HEK293T (cell line): ENCODE measurements at regions not wholly inside any gene's neighbourhood (a gene's known extent, or its start where the extent isn't known, plus 50 kb on each side); places are given as distances from the start of the nearest gene placed in this dataset.

Experiments
- CTCF ChIA-PET: fragments of 350-600 bp; formaldehyde crosslinking; extraction: SDS; loops from one replicate; lab custom pipeline; 2021; ENCODE audit warnings: antibody characterized with exemption, inconsistent platforms; lab: Yijun Ruan, JAX
- POLR2A ChIA-PET: fragments of 350-600 bp; formaldehyde crosslinking; extraction: SDS; loops from one replicate; lab custom pipeline; 2020; ENCODE audit warnings: antibody characterized with exemption, inconsistent platforms; lab: Yijun Ruan, JAX
- DNase-seq: peaks from one replicate; pipeline ENCODE4 v3.0.0; 2012; ENCODE audit warnings: mixed read lengths; ENCODE audit errors: extremely low spot score
- ARNT ChIP-seq: fragments of 450-650 bp; IDR thresholded peaks from 2 replicates; pipeline ENCODE4 v1.6.1; 2017; ENCODE audit warnings: mild to moderate bottlenecking
- BHLHE40 ChIP-seq: fragments of 450-650 bp; IDR thresholded peaks from 2 replicates; pipeline ENCODE4 v1.6.1; 2016; ENCODE audit warnings: mild to moderate bottlenecking, moderate library complexity, borderline replicate concordance
- CTBP1 ChIP-seq: fragments of 450-650 bp; IDR thresholded peaks from 2 replicates; pipeline ENCODE4 v1.6.1; 2016; ENCODE audit warnings: borderline replicate concordance
- ELF4 ChIP-seq: fragments of 450-650 bp; IDR thresholded peaks from 2 replicates; pipeline ENCODE4 v1.6.1; 2017; ENCODE audit warnings: antibody characterized with exemption
- FOXA1 ChIP-seq: fragments of 450-650 bp; IDR thresholded peaks from 2 replicates; pipeline ENCODE4 v1.6.1; 2016; ENCODE audit warnings: mild to moderate bottlenecking
- FOXK2 ChIP-seq: fragments of 450-650 bp; IDR thresholded peaks from 2 replicates; pipeline ENCODE4 v1.6.1; 2016; ENCODE audit warnings: mild to moderate bottlenecking
- FOXM1 ChIP-seq: fragments of 450-650 bp; IDR thresholded peaks from 2 replicates; pipeline ENCODE4 v1.6.1; 2017; ENCODE audit warnings: mild to moderate bottlenecking, borderline replicate concordance
- HDGF ChIP-seq: fragments of 450-650 bp; IDR thresholded peaks from 2 replicates; pipeline ENCODE4 v1.6.1; 2017; ENCODE audit warnings: antibody characterized with exemption, borderline replicate concordance
- L3MBTL2 ChIP-seq: fragments of 450-650 bp; conservative IDR thresholded peaks from 2 replicates; pipeline ENCODE4 v1.6.1; 2016; ENCODE audit warnings: mild to moderate bottlenecking
- LEF1 ChIP-seq: fragments of 450-650 bp; IDR thresholded peaks from 2 replicates; pipeline ENCODE4 v1.6.1; 2017; ENCODE audit warnings: mild to moderate bottlenecking, borderline replicate concordance
- NFRKB ChIP-seq: fragments of 450-650 bp; IDR thresholded peaks from 2 replicates; pipeline ENCODE4 v1.6.1; 2016; ENCODE audit warnings: mild to moderate bottlenecking, moderate library complexity
- PKNOX1 ChIP-seq: fragments of 450-650 bp; IDR thresholded peaks from 2 replicates; pipeline ENCODE4 v1.6.1; 2016
- SP1 ChIP-seq: fragments of 450-650 bp; IDR thresholded peaks from 2 replicates; pipeline ENCODE4 v1.6.1; 2017
- SUZ12 ChIP-seq: fragments of 450-650 bp; IDR thresholded peaks from 2 replicates; pipeline ENCODE4 v1.6.1; 2016; ENCODE audit warnings: mild to moderate bottlenecking
- TARDBP ChIP-seq: fragments of 450-650 bp; IDR thresholded peaks from 2 replicates; pipeline ENCODE4 v1.6.1; 2016
- ZNF384 ChIP-seq: fragments of 450-650 bp; IDR thresholded peaks from 2 replicates; pipeline ENCODE4 v1.6.1; 2016

DNA sequence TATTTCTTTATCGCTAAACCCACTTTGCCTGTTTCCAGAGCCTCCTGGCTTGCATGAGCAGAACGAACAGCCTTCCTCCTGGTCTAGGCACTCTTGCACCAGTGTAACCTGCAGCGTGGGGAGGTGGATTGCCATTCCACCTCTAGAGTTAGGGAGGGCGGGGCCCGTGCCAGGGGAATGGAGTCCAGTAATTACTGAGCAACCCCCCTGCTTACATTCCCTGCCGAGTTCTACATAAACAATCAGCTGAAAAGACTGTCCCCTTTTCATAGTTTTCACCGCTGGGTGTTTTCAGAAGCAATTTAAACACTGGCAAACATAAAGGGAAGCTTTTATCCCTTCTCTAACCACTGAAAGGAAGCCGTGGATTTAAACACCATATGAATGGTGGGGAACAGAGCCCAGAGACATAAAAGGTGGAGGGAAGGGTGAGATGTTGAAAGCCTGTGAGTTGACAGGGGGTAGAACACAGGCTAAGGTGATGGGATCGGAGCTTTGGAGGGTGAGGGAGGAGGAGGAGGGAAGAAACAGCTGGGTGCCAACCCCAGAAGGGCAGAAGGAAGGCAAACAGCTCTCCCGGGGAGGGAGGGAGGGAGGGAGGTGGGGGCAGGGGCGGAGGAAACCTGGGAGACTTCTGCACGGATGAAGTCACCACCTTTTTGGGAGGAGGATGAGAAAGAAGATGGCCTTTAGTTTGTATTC, 68.0 kb upstream of the WDR26 start:
- peak; percentile 39 for DNase-seq
- TF ChIP-seq FOXM1 (no peak), ZNF384 (no peak), CTBP1 (no peak), HDGF (no peak), TARDBP (no peak), L3MBTL2 (no peak), ARNT (no peak), LEF1 (no peak), NFRKB (no peak), BHLHE40 (no peak), FOXA1 (no peak), SP1 (no peak), PKNOX1 (no peak), ELF4 (no peak), SUZ12 (no peak), FOXK2 (no peak)
- POLR2A ChIA-PET, result no interaction called here
- CTCF ChIA-PET, result interaction anchor here (0.8 kb wide), 1 partner anchor 30 kb away, joined by 3 read pairs; no protein-coding TSS in a partner anchor

- DNase-seq, result peak; percentile 79
- no peak for TF ChIP-seq ZNF384
- TF ChIP-seq ELF4, result no peak
- TF ChIP-seq ARNT, result no peak
- no peak for TF ChIP-seq LEF1
- TF ChIP-seq L3MBTL2, result peak; percentile 61; the same call in 1 of the 2 replicates
- 0 out of 2 replicates have a peak, but pooled peaks have one; percentile 56 for TF ChIP-seq HDGF
- peak; percentile 68; the same call in 1 of the 2 replicates for TF ChIP-seq FOXM1
- no peak for TF ChIP-seq FOXA1
- TF ChIP-seq SUZ12, result no peak
- CTCF ChIA-PET, result interaction anchor here (0.8 to 1.1 kb wide), 2 partner anchors 30 to 141 kb away, joined by 3 read pairs; no protein-coding TSS in a partner anchor
- POLR2A ChIA-PET, result no interaction called here
Measured at GRCh38 chr1:224503161-224504118, 68.8 kb upstream of the WDR26 start.

- DNase-seq, result no peak
- CTCF ChIA-PET, result interaction anchor here (0.7 to 2.3 kb wide), 4 partner anchors 9 to 347 kb away, joined by 3 to 13 read pairs (median 3); no protein-coding TSS in a partner anchor
- no peak for TF ChIP-seq SUZ12
- no peak for TF ChIP-seq CTBP1
- no peak for TF ChIP-seq SP1
- no peak for TF ChIP-seq LEF1
- TF ChIP-seq ELF4, result no peak
- TF ChIP-seq HDGF, result no peak
- TF ChIP-seq ARNT, result no peak
- no peak for TF ChIP-seq TARDBP
- TF ChIP-seq ZNF384, result no peak
- TF ChIP-seq BHLHE40, result no peak
- no peak for TF ChIP-seq FOXA1
- POLR2A ChIA-PET, result no interaction called here
Measured at GRCh38 chr1:224504297-224505041, 69.9 kb upstream of the WDR26 start.

GRCh38 chr1:224505454-224506093, 71.0 kb upstream of the WDR26 start:
- POLR2A ChIA-PET, result no interaction called here
- CTCF ChIA-PET, result interaction anchor here (1.5 to 2.3 kb wide), 2 partner anchors 9 to 346 kb away, joined by 3 to 13 read pairs; no protein-coding TSS in a partner anchor

More at GRCh38 chr1:224505454-224506093, 71.0 kb upstream of the WDR26 start:
- no peak for DNase-seq
- TF ChIP-seq ELF4, result no peak
- no peak for TF ChIP-seq FOXM1
- no peak for TF ChIP-seq LEF1
- no peak for TF ChIP-seq NFRKB
- no peak for TF ChIP-seq BHLHE40
- no peak for TF ChIP-seq ZNF384
- no peak for TF ChIP-seq PKNOX1
- no peak for TF ChIP-seq FOXK2
- TF ChIP-seq HDGF, result no peak
- TF ChIP-seq SUZ12, result no peak
- no peak for TF ChIP-seq ARNT
- no peak for TF ChIP-seq L3MBTL2
- no peak for TF ChIP-seq CTBP1
- TF ChIP-seq TARDBP, result no peak
- no peak for TF ChIP-seq FOXA1
- no peak for TF ChIP-seq SP1
